ENCODE measurements at regions not wholly inside any gene's neighbourhood (a gene's known extent, or its start where the extent isn't known, plus 50 kb on each side); places are given as distances from the start of the nearest gene placed in this dataset.

GRCh38 chr4:186999686-187000085, 276.0 kb upstream of the FAT1 start:
- DNase-seq, result no peak
- Histone ChIP-seq H3K23ac (ENCODE audit: insufficient read length, low read depth, low read length) (no peak overlapping the region), H3K4ac (ENCODE audit: low read depth, low read length) (no peak overlapping the region), H2AK5ac (ENCODE audit: insufficient read length, low read length) (no peak overlapping the region), H2BK15ac (ENCODE audit: low read depth, low read length) (no peak overlapping the region), H3K4me2 (ENCODE audit: insufficient read depth, insufficient read length, low read length) (no peak overlapping the region), H3K4me1 (ENCODE audit: insufficient read depth, low read length) (no peaks in the 10 kb centered on the region), H3K27ac (ENCODE audit: insufficient read length, low read depth, low read length) (no peak overlapping the region), H2BK120ac (ENCODE audit: low read depth, low read length, poor library complexity, severe bottlenecking) (no peak overlapping the region), H3K18ac (ENCODE audit: insufficient read length, low read depth, low read length) (no peak overlapping the region), H3K23me2 (ENCODE audit: insufficient read length, low read depth, low read length, poor library complexity, severe bottlenecking) (no peaks in the 10 kb centered on the region), H4K91ac (ENCODE audit: insufficient read length, low read depth, low read length) (no peak overlapping the region), H3T11ph (ENCODE audit: low read length) (no peak overlapping the region), H3K79me1 (ENCODE audit: insufficient read depth, low read depth, low read length, poor library complexity, severe bottlenecking) (no peaks in the 10 kb centered on the region), H3K56ac (ENCODE audit: insufficient read length, low read depth, low read length) (no peak overlapping the region), H4K20me1 (ENCODE audit: control insufficient read depth, insufficient read depth, insufficient read length) (no peaks in the 10 kb centered on the region), H2BK20ac (ENCODE audit: low read depth, low read length, poor library complexity, severe bottlenecking) (no peak overlapping the region), H3K79me2 (ENCODE audit: insufficient read depth, low read length) (no peaks in the 10 kb centered on the region), H3K9ac (ENCODE audit: extremely low read depth, insufficient read length, low read length) (no peak overlapping the region), H2BK12ac (ENCODE audit: insufficient read length, low read depth, low read length) (no peak overlapping the region), H2BK5ac (ENCODE audit: insufficient read length, low read length) (no peak overlapping the region), H2AFZ (ENCODE audit: low read length) (no peak overlapping the region), H3K27me3 (ENCODE audit: insufficient read depth, low read length) (no peaks in the 10 kb centered on the region), H4K8ac (replicated peaks; ENCODE audit: insufficient read length, low read depth, low read length) (no peak overlapping the region), H4K5ac (ENCODE audit: insufficient read length, low read depth, low read length) (no peak overlapping the region), H3K14ac (ENCODE audit: insufficient read depth, low read length) (no peak overlapping the region), H3K9me3 (ENCODE audit: control insufficient read depth, low read depth, low read length) (no peaks in the 10 kb centered on the region)
- Mint-ChIP-seq H3K4me1 (peaks cover 3 to 6% of the 10 kb centered on the region in 2 experiments; a peak in 1 of 4 replicates), H3K27me3 (ENCODE audit: low read depth) (no peaks in the 10 kb centered on the region), H3K27ac (no peak overlapping the region), H3K36me3 (ENCODE audit: insufficient read depth in 1 of 3, low read depth in 3 of 3) (0 out of 7 replicates have a peak, but pooled peaks cover 0 to 3% (median 0%) of the 10 kb centered on the region in 3 experiments), H3K9me3 (no peaks in the 10 kb centered on the region; a peak in 1 of 5 replicates), H3K4me3 (no peak overlapping the region)
- WGBS (ENCODE audit: extremely low coverage, insufficient read length, low lambda C conversion rate), result no CpG with 5 or more reads among the region's 3 CpGs
- TF ChIP-seq CTCF (conservative IDR thresholded peaks at IDR 0.05), result no peak
